Transverse colon (tissue), 3 donors: ENCODE measurements at regions not wholly inside any gene's neighbourhood (a gene's known extent, or its start where the extent isn't known, plus 50 kb on each side); places are given as distances from the start of the nearest gene placed in this dataset.

Experiments
- CTCF ChIP-seq, 5 experiments: fragments of 200-600 bp in 3 of 5; fragments of 450-650 bp in 2 of 5; sonication (generic) in 3 of 5; IDR thresholded peaks; 1 replicate in 2 of 5; 2 replicates in 3 of 5; pipeline ENCODE4 v1.5.1; 2016 to 2017; ENCODE audit warnings: antibody characterized with exemption in 5 of 5, inconsistent platforms in 3 of 5, mild to moderate bottlenecking in 2 of 5, moderate library complexity in 1 of 5
- EP300 ChIP-seq: sonication (generic); formaldehyde crosslinking; IDR thresholded peaks from one replicate; pipeline ENCODE4 v1.6.1; 2017; ENCODE audit warnings: antibody characterized with exemption, low read depth

GRCh38 chr9:110083866-110084265 is 124.1 kb downstream of the C9orf152 start:
- no peak for TF ChIP-seq EP300
- TF ChIP-seq CTCF (IDR thresholded peaks at IDR 0.05): no peak
